Testis (tissue), 2 donors: ENCODE measurements at regions not wholly inside any gene's neighbourhood (a gene's known extent, or its start where the extent isn't known, plus 50 kb on each side); places are given as distances from the start of the nearest gene placed in this dataset.

Source experiments
- POLR2A ChIP-seq: fragments of 450-650 bp; IDR thresholded peaks from one replicate; pipeline ENCODE4 v1.6.1; 2017; ENCODE audit warnings: antibody characterized with exemption, mild to moderate bottlenecking, moderate library complexity
- TF ChIP-seq, protein P1 (sequence below), 3 experiments: fragments of 450-650 bp in 2 of 3; fragments of 200-600 bp in 1 of 3; sonication (generic) in 1 of 3; IDR thresholded peaks; one replicate each; pipeline ENCODE4 v1.5.1; 2016 to 2019; ENCODE audit warnings: antibody characterized with exemption in 3 of 3, mild to moderate bottlenecking in 2 of 3, moderate library complexity in 1 of 3

DNA sequence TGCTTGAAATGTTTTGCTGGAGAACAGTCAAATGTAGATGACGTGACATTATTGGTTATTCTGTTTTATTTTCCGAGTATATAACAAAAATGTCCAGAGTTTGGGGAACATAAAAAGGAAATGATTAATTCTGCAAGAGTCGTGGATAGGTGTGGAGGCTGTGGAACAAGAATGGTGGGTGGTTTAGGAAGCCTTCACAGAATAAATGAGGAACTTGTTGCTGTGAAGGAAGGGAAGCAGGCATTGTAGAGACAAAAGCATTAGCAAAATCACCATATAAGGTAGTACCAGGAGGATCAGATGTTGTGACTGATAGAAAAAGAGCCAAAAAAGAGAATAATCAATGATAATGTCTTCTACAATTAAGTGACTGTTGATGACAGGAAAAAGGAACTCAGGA, 66.2 kb upstream of the CNTLN start:
- TF ChIP-seq, protein P1, sequence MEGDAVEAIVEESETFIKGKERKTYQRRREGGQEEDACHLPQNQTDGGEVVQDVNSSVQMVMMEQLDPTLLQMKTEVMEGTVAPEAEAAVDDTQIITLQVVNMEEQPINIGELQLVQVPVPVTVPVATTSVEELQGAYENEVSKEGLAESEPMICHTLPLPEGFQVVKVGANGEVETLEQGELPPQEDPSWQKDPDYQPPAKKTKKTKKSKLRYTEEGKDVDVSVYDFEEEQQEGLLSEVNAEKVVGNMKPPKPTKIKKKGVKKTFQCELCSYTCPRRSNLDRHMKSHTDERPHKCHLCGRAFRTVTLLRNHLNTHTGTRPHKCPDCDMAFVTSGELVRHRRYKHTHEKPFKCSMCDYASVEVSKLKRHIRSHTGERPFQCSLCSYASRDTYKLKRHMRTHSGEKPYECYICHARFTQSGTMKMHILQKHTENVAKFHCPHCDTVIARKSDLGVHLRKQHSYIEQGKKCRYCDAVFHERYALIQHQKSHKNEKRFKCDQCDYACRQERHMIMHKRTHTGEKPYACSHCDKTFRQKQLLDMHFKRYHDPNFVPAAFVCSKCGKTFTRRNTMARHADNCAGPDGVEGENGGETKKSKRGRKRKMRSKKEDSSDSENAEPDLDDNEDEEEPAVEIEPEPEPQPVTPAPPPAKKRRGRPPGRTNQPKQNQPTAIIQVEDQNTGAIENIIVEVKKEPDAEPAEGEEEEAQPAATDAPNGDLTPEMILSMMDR (IDR thresholded peaks at IDR 0.05), result no peak
- no peak for TF ChIP-seq POLR2A
